CD4-positive, alpha-beta memory T cell (primary cell): ENCODE measurements at regions not wholly inside any gene's neighbourhood (a gene's known extent, or its start where the extent isn't known, plus 50 kb on each side); places are given as distances from the start of the nearest gene placed in this dataset.

Experiments
- CTCF ChIA-PET: fragments of 350-600 bp; sonication (Branson Sonifier 250); formaldehyde crosslinking; loops from one replicate; lab custom pipeline; 2021; ENCODE audit warnings: inconsistent platforms; ENCODE audit not compliant: partially characterized antibody; lab: Charles Lee
- POLR2A ChIA-PET: fragments of 350-600 bp; sonication (Branson Sonifier 250); formaldehyde crosslinking; loops from one replicate; lab custom pipeline; 2021; ENCODE audit not compliant: partially characterized antibody; lab: Charles Lee
- DNase-seq, 5 donors: peaks; one replicate each; pipeline versions ENCODE4 v3.0.0 to v3.0.0-alpha.2; 2020 to 2022; ENCODE audit warnings: mixed read lengths in 1 of 5
- H3K27ac ChIP-seq: one replicate; pipeline ENCODE4 v1.7.0; 2013; ENCODE audit warnings: low read depth, low read length
- H3K27me3 ChIP-seq: 2 replicates; pipeline ENCODE4 v1.7.0; 2013; ENCODE audit warnings: mild to moderate bottlenecking, low read length, moderate library complexity; ENCODE audit not compliant: insufficient read depth
- H3K36me3 ChIP-seq: 2 replicates; pipeline ENCODE4 v1.7.0; 2013; ENCODE audit warnings: mild to moderate bottlenecking, low read length, moderate library complexity; ENCODE audit not compliant: insufficient read depth
- H3K4me1 ChIP-seq: 2 replicates; pipeline ENCODE4 v1.7.0; 2013; ENCODE audit warnings: mild to moderate bottlenecking, low read length, moderate library complexity; ENCODE audit not compliant: insufficient read depth
- H3K4me3 ChIP-seq, 2 donors: one replicate each; pipeline ENCODE4 v1.7.0; 2013; ENCODE audit warnings: low read length in 2 of 2, mild to moderate bottlenecking in 1 of 2
- H3K9me3 ChIP-seq, 2 donors: one replicate each; pipeline ENCODE4 v1.7.0; 2013; ENCODE audit warnings: low read length in 2 of 2, control low read depth in 1 of 2; ENCODE audit not compliant: control insufficient read depth in 1 of 2
- H3K27ac Mint-ChIP-seq, 7 donors: one replicate each; pipeline ENCODE4 v1.8.0; 2020 to 2021; ENCODE audit warnings: mixed read lengths in 7 of 7, mild to moderate bottlenecking in 6 of 7, inconsistent platforms in 3 of 7, moderate library complexity in 3 of 7
- H3K27me3 Mint-ChIP-seq, 2 donors: one replicate each; pipeline ENCODE4 v1.8.0; 2020 to 2021; ENCODE audit warnings: mixed read lengths in 2 of 2
- H3K36me3 Mint-ChIP-seq, 2 donors: one replicate each; pipeline ENCODE4 v1.8.0; 2020 to 2021; ENCODE audit warnings: mixed read lengths in 2 of 2, inconsistent platforms in 1 of 2, mild to moderate bottlenecking in 1 of 2
- H3K4me1 Mint-ChIP-seq, 4 donors: one replicate each; pipeline ENCODE4 v1.8.0; 2020 to 2021; ENCODE audit warnings: mixed read lengths in 4 of 4, mild to moderate bottlenecking in 1 of 4
- H3K4me3 Mint-ChIP-seq, 8 donors: one replicate each; pipeline ENCODE4 v1.8.0; 2020 to 2021; ENCODE audit warnings: mixed read lengths in 8 of 8, mild to moderate bottlenecking in 7 of 8, moderate library complexity in 6 of 8, inconsistent platforms in 3 of 8
- H3K9me3 Mint-ChIP-seq, 8 donors: one replicate each; pipeline ENCODE4 v1.8.0; 2020 to 2021; ENCODE audit warnings: mixed read lengths in 8 of 8, mild to moderate bottlenecking in 5 of 8, inconsistent platforms in 3 of 8, moderate library complexity in 1 of 8
- intact Hi-C: fragments of 100-400 bp; cut with micrococcal nuclease; formaldehyde crosslinking; loops from one replicate; pipeline ENCODE4 v1.15.1; 2023

DNA sequence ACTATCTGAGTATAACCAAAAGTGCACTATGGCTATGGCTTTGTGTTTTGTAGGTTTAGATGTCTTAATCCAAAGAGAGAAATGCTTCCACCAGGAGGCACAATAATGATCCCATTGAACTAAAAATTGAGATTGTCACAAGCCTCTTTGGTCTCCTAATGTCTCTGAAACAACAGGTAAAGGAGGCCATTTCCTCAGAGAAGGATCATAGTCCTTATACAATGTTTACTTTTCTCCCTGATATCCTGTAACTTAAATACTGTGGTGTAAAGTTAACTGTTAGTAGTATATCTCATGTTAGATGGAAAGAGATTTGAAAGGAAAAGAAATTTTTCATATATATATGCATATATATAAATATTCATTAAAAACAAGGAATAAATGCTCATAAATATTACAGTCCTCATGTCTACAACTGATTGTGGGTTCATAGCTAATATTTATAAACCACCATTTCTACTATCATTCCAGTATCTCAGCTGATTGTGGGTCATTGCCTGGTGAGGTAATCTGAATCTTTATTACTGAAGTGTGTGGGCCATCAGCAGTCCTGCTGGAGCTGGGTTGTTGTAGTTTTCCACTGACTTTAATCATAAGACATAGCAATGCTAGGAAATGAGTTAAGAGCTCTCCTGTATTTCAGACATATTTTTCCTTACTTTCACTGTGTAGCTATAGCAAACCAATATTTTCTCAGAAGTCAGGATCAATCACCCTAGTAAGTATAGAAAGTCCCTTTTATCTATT lies 1230.4 kb downstream of the PCDH18 start:
- Histone ChIP-seq H3K4me3 (no peak overlapping the region), H3K27ac (no peak overlapping the region), H3K9me3 (no peaks in the 10 kb centered on the region), H3K4me1 (no peaks in the 10 kb centered on the region), H3K36me3 (no peaks in the 10 kb centered on the region), H3K27me3 (no peaks in the 10 kb centered on the region)
- ChIA-PET POLR2A (no interaction called here), CTCF (no interaction called here)
- intact Hi-C loops: no loop called here
- Mint-ChIP-seq H3K4me1 (no peaks in the 10 kb centered on the region), H3K9me3 (peaks cover 0 to 13% (median 5%) of the 10 kb centered on the region in 8 donors), H3K36me3 (no peaks in the 10 kb centered on the region), H3K27ac (no peak overlapping the region), H3K27me3 (no peaks in the 10 kb centered on the region), H3K4me3 (no peak overlapping the region)
- DNase-seq: no peak

GRCh38 chr4:136283977-136284376 lies 1248.3 kb downstream of the PCDH18 start:
- Mint-ChIP-seq H3K27me3 (no peaks in the 10 kb centered on the region), H3K4me3 (no peak overlapping the region), H3K36me3 (no peaks in the 10 kb centered on the region), H3K4me1 (no peaks in the 10 kb centered on the region), H3K9me3 (peaks cover 0 to 13% (median 3%) of the 10 kb centered on the region in 8 donors), H3K27ac (no peak overlapping the region)
- ChIA-PET POLR2A (no interaction called here), CTCF (no interaction called here)
- Histone ChIP-seq H3K27ac (no peak overlapping the region), H3K4me3 (no peak overlapping the region), H3K36me3 (no peaks in the 10 kb centered on the region), H3K4me1 (no peaks in the 10 kb centered on the region), H3K9me3 (no peaks in the 10 kb centered on the region), H3K27me3 (no peaks in the 10 kb centered on the region)
- intact Hi-C loops: no loop called here
- no peak for DNase-seq

- Histone ChIP-seq H3K4me3 (no peak overlapping the region), H3K27me3 (no peaks in the 10 kb centered on the region), H3K27ac (no peak overlapping the region), H3K4me1 (no peaks in the 10 kb centered on the region), H3K36me3 (no peaks in the 10 kb centered on the region), H3K9me3 (no peaks in the 10 kb centered on the region)
- Mint-ChIP-seq H3K9me3 (peaks cover 0 to 21% (median 3%) of the 10 kb centered on the region in 8 donors), H3K4me3 (no peak overlapping the region), H3K4me1 (no peaks in the 10 kb centered on the region), H3K36me3 (no peaks in the 10 kb centered on the region), H3K27ac (no peak overlapping the region), H3K27me3 (no peaks in the 10 kb centered on the region)
- CTCF ChIA-PET: no interaction called here
- intact Hi-C loops: no loop called here
- no peak for DNase-seq
- POLR2A ChIA-PET: no interaction called here
These were observed 1250.4 kb downstream of the PCDH18 start for GRCh38 chr4:136281889-136282288.

DNA sequence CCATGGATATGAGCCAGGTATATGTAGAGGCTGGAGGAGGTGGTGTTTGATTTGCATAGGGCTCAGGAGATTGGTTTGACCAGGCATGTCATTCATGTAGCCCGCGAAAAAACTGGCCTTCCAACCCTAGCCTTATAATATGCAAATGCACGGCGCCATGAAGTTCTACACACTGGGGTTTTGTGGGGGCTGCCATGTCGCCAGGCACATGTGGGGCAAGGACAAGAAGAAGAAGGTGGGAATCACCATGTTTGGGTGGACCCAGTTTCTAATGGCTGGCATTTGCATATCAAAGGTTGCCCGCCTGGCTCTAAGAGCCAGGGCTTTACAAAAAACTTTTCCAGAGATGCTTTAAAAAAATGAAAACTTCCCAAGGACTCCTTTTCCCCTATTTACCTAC lies 1251.0 kb downstream of the PCDH18 start:
- H3K36me3 ChIP-seq: no peaks in the 10 kb centered on the region
- Mint-ChIP-seq H3K9me3 (peaks cover 0 to 21% (median 3%) of the 10 kb centered on the region in 8 donors), H3K27ac (no peak overlapping the region), H3K27me3 (no peaks in the 10 kb centered on the region), H3K4me3 (no peak overlapping the region), H3K4me1 (no peaks in the 10 kb centered on the region), H3K36me3 (no peaks in the 10 kb centered on the region)
- H3K27ac ChIP-seq: no peak overlapping the region
- H3K9me3 ChIP-seq: no peaks in the 10 kb centered on the region
- no peak overlapping the region for H3K4me3 ChIP-seq
- ChIA-PET CTCF (no interaction called here), POLR2A (no interaction called here)
- intact Hi-C loops: no loop called here
- H3K4me1 ChIP-seq: no peaks in the 10 kb centered on the region
- DNase-seq: no peak
- H3K27me3 ChIP-seq: no peaks in the 10 kb centered on the region

DNA sequence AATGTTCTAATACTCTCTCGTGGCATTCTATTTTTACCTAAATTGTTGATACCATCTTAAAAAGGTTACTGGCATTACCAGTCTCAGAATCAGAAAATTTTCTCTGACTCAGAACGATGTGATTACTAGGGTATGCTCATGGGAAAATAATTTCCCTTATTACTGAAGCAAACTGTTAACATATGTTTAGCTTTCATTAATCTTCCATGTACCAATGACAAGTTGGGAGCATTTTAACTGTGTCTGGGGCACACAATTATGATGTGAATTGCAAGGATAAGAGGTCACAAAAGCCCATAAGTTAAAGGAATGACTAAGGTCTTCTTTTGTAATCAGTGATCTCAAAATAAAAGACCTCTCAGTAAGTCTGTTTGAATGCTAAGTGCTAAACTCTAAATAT lies 1254.6 kb downstream of the PCDH18 start:
- H3K4me3 ChIP-seq: no peak overlapping the region
- no peaks in the 10 kb centered on the region for H3K4me1 Mint-ChIP-seq
- H3K27ac ChIP-seq: no peak overlapping the region
- no peak overlapping the region for H3K4me3 Mint-ChIP-seq
- H3K27ac Mint-ChIP-seq: no peak overlapping the region
- H3K36me3 ChIP-seq: no peaks in the 10 kb centered on the region
- no peaks in the 10 kb centered on the region for H3K27me3 ChIP-seq
- H3K9me3 ChIP-seq: no peaks in the 10 kb centered on the region
- no peaks in the 10 kb centered on the region for H3K4me1 ChIP-seq
- DNase-seq: no peak
- intact Hi-C loops: no loop called here
- H3K27me3 Mint-ChIP-seq: no peaks in the 10 kb centered on the region
- no peaks in the 10 kb centered on the region for H3K36me3 Mint-ChIP-seq
- POLR2A ChIA-PET: no interaction called here
- CTCF ChIA-PET: no interaction called here
- peaks cover 0 to 26% (median 3%) of the 10 kb centered on the region in 8 donors for H3K9me3 Mint-ChIP-seq

DNA sequence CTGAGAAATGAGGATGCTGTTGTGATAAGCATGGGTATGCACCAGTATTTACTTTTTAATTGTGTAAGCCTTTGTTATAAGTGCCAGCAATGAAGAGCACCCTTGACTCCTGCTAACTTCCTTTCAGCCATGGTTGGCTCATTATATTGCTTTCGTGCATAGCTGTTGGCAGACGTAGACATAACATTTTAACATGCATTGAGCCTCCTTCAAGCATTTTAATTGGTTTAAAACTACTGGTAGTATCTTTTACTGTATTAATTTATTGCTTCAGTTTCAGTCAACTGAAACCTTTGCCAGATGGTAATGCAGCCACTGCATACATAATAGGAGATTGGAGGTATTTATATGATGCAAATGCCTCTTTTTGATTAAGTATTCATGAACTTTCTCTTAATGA lies 1285.4 kb downstream of the PCDH18 start:
- Mint-ChIP-seq H3K4me1 (no peaks in the 10 kb centered on the region), H3K4me3 (no peak overlapping the region), H3K27ac (no peak overlapping the region), H3K27me3 (no peaks in the 10 kb centered on the region), H3K36me3 (no peaks in the 10 kb centered on the region), H3K9me3 (peaks cover 0 to 10% (median 4%) of the 10 kb centered on the region in 8 donors)
- ChIA-PET POLR2A (no interaction called here), CTCF (no interaction called here)
- Histone ChIP-seq H3K4me1 (no peaks in the 10 kb centered on the region), H3K4me3 (no peak overlapping the region), H3K27me3 (no peaks in the 10 kb centered on the region), H3K36me3 (no peaks in the 10 kb centered on the region), H3K9me3 (no peaks in the 10 kb centered on the region), H3K27ac (no peak overlapping the region)
- no peak for DNase-seq
- intact Hi-C loops: no loop called here

DNA sequence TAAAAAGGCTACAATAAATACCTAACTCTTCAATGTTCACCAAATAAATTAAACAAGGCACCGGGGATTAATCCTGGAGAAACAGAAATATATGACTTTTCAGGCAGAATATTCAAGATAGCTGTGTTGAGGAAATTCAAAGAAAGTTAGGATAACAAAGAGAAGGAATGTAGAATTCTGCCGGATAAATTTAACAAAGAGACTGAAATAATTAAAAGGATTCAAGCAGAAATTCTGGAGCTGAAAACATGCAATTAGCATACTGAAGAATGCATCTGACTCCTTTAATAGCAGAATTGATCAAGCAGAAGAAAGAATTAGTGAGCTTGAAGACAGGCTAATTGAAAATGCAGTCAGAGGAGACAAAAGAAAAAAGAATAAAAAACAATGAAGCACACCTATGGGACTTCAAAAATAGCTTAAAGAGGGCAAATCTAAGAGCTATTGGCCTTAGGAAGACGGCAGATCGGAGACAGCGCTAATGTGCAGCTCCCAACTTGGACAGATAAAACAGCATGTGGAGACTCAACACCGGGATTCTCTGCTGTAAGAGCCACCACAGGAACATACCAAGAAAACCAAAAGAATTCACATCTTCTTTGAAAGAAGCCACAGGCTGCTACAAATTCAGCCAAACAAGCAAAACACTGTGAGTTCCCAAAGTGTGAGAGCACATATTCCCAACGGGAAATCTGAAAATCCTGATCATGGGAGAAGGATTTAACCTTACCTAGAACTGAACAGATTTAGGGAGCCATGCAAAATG lies 1290.9 kb downstream of the PCDH18 start:
- POLR2A ChIA-PET: no interaction called here
- H3K27me3 Mint-ChIP-seq: no peaks in the 10 kb centered on the region

More for the DNA sequence above, 1290.9 kb downstream of the PCDH18 start:
- CTCF ChIA-PET: no interaction called here
- H3K36me3 Mint-ChIP-seq: no peaks in the 10 kb centered on the region
- no peak for DNase-seq
- Histone ChIP-seq H3K36me3 (no peaks in the 10 kb centered on the region), H3K9me3 (no peaks in the 10 kb centered on the region), H3K4me1 (no peaks in the 10 kb centered on the region), H3K27ac (no peak overlapping the region), H3K27me3 (no peaks in the 10 kb centered on the region), H3K4me3 (no peak overlapping the region)
- H3K4me3 Mint-ChIP-seq: no peak overlapping the region
- H3K9me3 Mint-ChIP-seq: peaks cover 3 to 16% (median 8%) of the 10 kb centered on the region in 8 donors
- H3K27ac Mint-ChIP-seq: no peak overlapping the region
- no peaks in the 10 kb centered on the region for H3K4me1 Mint-ChIP-seq
- intact Hi-C loops: no loop called here
